ENCODE measurements at regions not wholly inside any gene's neighbourhood (a gene's known extent, or its start where the extent isn't known, plus 50 kb on each side); places are given as distances from the start of the nearest gene placed in this dataset.

DNA sequence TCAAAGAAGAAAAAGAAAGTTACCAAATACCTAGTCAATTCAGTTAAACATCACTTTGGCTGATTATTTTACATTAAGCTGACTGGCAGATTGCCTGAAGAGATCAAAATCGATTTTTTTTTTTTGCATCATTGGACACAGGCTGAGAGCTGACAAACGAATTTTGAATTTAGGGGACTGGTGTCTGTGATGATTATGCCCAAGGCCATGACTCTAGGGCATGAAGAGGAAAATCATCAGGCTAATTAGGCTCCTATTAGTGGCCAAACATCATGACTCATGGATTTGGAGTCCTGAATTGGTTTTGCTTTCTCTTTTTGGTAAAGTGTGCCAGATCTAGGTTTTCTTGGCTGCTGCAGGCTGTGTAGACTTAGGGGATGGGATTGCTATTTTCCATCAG is 829.3 kb upstream of the LCORL start:
- TF ChIP-seq CTCF (conservative IDR thresholded peaks at IDR 0.05) (no peak), EZH2 (IDR thresholded peaks at IDR 0.05; ENCODE audit: low read depth) (no peak)

All from PC-9 (cell line).